GM18498 (cell line): ENCODE measurements at regions not wholly inside any gene's neighbourhood (a gene's known extent, or its start where the extent isn't known, plus 50 kb on each side); places are given as distances from the start of the nearest gene placed in this dataset.

Experiments
- ATAC-seq: cut with Tn5 transposase; IDR thresholded peaks from one replicate; pipeline ENCODE4 v1.9.1; 2021; ENCODE audit warnings: mild to moderate bottlenecking, moderate library complexity; ENCODE audit not compliant: unreplicated experiment

DNA sequence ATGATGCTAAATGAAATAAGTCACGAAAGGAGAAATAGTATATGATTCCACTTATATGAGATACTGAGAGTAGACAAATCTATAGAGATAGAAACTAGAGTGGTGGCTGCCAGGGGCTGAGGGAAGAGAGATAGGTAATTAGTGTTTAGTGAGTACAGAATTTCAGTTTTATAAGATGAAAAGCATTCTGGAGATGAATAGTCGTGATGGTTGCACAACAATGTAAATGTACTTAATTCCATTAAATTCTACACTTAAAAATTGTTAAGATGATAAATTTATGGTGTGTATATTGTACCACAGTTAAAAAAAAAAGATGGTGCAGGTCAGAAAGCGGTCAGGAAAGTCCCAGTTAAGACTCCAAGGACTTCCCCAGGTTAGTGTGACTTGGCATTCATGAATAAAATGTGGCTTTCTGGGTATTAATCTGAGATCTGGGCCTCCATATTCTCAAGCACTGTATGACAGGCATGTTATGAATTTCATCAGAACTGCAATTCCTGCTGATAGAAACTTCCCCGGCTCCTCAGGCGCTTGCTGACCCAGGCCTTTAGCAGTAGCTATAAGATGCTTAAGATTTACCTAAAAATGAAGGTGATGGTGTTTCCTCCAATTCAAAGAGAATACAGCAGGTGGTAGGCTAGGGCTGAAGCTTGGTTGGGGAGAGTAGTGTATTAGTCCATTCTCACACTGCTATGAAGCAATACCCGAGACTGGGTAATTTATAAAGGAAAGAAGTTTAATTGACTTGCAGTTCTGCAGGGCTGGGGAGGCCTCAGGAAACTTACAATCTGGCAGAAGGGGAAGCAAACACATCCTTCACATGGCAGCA is 115.3 kb upstream of the SOX9 start:
- peak; percentile 73 for ATAC-seq

DNA sequence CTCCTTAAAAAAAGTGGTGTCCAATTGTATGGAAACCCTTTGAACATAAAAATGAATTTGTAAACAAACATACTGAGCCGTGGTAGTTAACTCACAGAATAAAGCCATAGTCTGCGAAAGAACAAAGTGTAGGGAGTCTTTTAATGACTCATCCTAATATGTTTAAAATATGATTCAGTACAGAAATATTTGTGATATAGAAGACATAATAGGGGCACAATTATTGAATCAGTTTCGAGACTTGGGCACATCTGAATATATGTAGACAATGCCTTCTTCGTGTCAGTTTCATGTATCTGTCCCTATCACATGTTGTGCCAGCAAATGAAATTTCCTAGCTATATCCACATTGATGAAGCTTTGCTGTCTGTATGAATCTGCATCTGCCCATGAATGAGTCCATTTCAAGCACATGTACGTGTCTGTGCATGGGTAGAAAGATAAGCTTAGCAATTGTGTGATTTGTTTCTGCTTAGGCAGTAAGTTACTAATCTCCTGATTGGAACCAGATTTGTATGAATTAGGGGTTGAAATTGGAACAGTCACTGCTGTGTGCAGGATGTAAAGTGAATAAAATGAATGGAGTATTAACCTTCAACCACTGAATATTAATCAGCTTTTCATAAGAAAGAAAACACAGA is 112.5 kb upstream of the SOX9 start:
- no peak for ATAC-seq

DNA sequence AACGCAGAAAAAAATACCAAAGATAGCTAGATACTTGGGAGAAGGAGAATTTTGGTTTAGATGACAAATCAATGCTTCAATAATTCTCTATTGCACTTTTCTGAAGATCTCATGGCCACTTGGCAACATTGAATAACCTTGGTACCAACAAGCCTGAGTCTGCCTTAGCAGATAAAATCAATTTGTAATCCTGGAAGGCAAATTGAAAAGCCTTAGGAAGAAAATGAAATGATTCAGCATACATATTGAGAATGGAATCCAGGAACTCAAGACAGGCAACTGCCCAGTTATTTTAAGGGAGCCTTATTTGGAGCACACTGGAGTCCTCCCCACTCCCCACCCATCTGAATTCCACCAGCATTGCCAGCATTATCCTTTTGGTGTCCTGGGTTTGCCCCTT is 109.3 kb upstream of the SOX9 start:
- no peak for ATAC-seq

DNA sequence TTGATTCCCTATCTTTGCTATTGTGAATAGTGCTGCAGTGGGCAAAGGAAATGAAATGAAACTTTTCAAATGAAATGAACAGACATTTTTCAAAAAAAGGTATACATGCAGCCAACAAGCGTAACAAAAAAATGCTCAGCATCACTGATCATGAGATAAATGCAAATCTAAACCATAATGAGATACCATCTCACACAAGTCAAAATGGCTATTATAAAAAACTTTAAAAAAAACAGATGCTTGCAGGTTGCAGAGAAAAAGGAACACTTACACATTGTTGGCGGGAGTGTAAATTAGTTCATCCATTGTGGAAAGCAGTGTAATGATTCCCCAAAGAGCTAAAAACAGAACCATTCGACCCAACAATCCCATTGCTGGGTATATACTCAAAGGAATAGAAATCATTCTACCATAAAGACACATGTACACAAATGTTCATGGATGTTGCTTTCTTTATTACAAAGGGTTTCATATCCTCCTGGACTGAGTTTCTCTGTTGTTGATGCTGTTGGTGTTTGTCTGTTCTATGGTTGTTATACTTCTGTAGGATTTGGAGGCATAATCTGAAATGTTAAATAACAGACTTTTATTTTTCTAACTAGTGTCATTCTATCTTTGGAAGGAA is 99.3 kb upstream of the SOX9 start:
- peak; percentile 59 for ATAC-seq

DNA sequence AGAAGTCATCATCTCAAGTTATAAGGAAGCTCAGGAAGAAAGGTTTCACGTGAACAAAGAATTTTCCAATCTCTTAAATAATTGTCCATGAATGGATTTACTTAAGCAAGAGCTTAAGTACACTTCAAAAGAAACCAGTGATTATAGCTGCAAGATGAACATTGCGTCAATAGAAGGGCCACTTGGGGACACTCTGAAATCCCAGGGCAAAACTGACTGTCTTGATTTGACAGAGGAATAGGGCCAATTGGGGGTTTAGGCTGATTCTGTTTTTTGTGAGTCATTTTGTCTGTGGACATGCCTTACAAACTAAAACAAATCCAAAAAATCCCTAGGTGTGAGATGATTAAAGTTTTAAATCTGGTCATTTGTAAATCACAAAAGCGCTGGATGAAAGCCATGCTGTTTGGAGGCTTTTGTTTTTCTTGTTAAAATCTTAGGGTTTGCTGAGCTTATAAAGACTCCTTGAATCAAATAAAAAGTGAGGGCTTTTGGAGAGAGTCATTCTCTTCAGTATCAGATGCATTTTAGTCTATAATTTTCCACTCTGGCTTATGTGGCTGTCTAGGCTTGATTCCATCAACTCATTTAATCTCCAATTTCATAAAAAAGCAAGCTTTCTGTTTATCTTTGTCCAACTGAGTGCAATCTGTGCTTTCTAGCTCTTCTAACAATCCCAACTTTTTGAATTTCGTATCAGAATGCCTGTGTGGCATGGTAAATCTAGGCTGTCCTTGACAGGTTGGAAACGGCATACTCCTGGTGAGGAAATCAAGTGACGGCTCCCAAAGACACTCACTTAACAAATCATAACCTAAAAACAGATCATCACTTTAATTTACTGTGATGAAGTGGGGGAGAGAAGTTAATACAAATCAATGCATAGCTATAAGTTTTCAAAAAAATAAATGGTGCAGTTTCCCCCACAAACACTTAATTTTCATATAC is 98.2 kb upstream of the SOX9 start:
- ATAC-seq = no peak

DNA sequence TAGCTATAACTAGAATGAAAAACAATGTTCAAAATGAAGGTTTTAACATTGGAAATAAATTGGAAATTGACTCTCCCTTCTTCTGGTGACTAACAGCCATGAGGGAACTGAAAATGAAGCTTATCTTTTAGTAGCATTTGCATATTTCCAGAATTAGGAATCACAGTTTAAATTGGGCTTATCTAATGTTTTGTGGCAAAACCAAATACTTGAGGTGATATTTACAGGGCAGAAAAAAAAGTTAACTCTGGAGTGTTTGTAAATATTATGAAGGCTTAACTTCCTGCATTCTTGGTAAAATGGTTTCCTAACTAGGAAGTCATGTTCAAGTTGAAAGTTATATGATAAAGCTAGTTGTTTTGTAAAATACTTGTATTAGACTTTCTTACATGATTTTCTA is 96.4 kb upstream of the SOX9 start:
- ATAC-seq = no peak

DNA sequence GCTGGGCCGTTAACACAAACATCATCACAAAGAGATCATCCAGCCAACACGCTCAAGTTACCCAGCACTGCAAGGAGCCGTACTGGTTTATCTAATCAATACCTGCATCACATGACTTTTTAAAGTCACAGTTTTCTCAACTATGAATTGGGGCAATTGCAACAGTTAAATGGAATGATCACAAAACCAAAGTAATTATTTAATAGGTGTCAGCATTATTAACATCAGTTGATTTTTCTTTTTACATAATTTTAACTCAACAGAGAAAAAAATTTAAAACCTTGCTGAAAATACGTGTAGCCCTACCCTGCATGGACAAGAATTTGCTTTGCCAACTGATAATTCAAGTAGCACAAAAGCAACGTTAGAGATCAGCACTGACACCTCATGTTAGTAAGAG is 95.7 kb upstream of the SOX9 start:
- no peak for ATAC-seq

DNA sequence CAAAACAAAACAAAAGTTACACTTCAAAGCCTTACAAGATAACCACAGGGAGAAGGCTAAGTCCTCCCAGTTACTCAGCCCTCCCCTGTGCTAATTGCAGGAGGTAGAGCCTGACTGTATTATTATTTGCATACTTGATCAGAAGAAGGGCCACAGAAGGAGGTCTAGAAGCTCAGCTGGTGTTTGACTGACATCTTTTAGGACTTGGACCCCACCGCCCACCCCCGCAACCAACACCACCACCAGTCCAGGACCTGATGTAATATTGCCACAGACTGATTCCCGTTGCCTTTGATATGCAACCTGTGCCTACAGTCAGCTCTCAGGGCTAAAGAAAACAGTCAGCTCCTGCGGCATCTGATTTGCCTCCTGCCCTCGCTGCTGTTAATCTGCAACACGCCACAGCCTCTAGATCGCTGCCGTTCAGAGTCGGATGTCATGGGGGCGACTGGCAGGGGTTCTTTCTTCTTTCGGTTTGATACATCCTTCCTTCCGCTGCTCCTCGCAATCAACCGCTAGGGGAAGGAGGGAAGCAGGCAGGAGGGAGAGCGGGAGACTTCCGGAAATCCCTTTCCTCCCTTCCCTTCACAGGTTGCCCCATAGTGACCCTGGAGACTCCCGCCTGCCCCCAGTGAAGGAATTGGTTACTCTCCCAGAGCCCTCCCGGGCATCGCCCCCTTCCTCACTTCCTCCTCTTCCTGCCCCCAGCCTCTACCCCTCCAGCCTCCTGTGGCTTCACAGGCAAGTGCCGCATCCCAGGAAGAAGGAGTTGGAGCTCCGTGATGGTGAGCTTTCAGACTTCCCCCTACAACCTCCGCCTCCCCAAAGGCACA is 90.5 kb upstream of the SOX9 start:
- ATAC-seq = peak; percentile 85

DNA sequence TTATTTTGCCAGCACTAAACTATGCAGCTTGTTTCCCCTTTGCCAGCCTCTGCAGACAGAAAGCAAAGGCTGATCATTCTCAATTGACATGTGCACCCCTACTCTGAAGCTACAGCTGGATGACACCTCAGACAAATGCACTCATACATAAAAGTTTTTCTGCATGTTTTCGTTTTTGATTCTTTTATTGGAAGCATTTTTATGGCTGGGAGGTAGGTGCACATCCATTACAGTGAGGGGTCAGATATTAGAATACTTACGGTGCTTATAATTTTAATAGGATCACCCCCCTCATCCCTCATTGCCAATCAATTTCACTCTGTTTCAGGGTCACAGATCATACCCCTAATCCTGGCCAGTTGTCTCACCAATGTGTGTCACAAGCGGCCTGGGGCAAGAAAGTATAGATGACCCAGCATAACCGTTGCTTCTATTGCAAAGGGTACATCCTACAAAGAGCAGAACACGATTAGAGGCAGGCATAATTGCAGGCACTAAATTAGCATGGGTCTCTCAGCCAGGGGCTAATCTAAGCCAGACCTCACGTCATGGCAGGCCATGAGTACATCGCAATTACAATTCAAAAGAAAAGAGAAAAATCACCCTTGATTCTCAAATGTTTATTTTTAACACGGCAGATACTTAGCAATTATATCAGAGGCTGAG is 89.5 kb upstream of the SOX9 start:
- no peak for ATAC-seq

DNA sequence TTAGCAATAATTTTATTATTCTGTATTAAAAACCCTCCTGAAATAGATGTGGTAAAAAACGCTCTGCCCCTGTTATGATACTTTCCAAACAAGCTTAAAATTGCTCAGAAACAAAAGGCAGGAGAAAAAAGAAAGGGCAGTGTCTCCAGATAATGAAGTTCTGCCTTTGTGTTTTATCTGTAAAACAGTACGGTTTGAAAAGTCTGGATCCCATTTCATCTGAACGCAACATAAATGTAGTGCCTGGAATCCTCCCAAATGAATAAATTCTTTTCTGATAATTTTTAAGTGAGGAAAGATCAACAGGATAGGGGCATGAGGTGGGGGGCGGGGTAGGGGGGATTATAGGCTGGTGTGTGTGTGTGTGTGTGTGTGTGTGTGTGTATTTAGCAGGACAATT is 87.5 kb upstream of the SOX9 start:
- no peak for ATAC-seq

DNA sequence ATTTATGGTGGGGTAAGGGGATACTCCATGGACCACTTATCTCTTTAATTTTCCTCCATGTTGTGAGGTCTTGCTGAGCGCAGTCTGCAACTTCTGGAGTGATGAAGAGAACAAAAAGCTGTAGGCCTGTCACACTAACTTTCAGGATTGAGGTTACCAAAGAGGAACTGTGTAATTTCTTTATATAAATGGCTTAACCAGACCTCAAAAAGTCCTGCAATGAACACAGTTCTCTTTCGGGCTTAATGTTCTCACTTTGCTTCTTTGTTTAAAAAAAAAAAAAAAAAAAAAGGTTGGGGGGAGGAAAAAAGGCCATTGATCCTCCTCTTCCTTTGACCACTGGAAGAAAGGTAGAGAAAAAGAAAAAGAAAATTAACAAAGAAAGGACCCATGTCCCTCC is 86.8 kb upstream of the SOX9 start:
- ATAC-seq = peak; percentile 48

DNA sequence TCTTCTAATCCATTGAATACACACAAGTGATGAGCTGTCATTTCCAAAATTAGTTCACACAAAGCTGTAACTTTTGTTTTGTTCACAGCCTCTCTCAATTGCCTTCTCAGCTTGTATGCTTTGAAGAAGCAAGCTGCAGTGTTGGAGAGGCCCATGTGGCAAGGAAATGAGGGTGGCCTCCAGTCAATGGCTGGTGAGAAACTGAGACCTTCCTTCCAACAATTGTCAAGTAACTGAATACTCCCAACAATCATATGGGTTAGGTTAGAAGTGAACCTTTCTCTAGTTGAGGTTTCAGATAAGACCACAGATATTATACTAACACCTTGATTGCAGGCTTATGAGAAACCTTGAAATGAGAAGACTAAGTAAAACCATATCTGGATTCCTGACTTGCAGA is 82.4 kb upstream of the SOX9 start:
- no peak for ATAC-seq

DNA sequence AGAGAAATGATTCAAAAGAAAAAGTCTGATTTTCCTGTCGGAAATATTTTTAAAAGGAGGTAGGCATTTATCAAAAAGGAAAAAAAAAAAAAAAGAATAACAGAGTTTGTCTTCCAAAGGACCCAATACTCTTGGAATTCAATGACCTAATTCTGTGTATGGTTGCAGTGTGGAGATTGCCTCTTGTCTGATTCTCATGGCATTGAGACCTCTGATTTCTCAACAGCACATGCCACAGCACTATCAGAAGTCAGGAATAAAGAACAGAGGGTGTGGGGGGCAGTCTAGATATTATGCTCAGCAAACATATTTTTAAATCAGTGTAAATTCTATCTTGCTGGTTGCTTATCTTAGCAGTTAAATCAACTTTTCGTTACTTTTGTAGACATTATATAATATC is 81.3 kb upstream of the SOX9 start:
- no peak for ATAC-seq

DNA sequence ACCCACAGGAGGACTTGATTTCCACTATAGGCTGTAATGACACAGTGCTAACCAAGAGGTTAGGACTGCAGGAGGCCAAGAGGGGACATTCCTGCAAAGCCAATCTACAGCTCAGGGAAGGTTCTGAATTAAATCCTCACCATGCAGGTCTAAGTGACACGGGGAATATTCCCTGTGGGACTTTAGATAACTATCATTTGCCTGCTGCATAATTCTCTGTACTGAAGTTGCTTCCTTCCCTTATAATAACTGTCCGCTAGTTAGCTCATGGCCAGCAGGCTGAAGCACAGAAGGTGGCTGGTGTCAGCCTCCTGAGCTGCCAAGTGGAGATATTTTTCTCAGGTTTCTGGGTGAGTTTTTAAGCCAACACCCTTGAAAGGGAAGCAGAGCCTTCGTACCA is 74.6 kb upstream of the SOX9 start:
- no peak for ATAC-seq

DNA sequence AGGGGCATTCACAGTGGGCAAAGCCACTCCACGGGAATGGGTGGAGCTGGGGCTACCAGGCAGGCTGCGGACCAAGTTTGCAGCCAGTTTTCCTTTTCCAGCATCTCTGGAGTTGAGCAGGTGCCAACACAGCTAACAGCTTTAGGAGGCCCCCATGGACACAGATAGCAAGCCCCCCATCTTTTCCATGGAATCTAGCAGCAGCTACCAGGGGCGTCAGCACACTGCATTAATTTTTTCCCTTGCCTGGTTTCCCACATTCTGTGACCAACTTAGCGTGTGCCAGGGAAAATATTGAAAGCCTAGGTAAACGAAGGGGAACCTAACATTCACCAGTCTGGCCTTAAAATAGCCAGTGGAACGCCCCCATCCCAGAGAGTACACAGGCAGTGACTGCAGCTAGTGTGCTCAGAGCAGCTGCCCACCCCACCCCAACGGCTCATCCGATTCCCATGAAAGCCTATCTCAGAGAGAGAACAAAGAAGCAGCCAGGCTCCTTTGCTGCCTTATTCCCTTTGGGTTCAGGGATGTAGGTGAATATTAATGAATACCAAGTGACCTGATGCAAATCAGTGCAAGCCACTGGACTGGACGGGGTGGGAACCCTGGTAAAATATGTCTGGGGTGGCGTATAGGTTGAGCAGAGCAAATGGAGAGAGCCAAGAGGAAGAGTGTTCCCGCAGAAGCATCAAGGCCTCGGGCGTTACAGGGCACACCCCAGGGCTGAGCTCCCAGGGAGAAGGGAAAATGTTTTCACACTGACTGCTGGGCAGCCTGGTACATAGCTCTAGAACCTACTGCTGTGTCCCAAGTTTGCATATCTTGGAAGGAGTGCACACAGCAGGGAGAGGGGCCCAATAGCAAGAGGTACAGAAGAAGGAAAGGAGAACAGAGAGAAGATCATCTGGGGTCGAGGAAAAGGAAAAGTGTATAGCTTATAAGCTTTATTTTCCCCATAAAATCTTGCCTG is 73.9 kb upstream of the SOX9 start:
- no peak for ATAC-seq

DNA sequence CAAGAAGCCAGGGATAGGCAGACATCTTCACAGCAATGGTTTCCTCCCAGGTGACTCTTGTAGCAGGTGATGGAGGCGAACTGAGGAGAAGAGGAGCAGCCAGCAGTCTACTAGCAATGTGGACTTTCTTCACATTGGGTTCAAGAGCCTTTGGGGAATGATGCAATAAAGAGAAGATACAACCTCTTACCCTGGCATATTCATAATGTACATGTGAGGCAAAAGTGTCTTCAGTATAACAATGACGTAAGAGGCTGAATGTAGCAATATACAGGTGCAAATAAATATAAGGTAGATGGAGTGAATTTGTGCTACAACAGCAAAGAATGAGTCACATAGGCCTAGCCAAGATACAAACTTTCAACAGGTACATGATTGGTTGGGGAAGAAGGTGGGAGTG is 70.9 kb upstream of the SOX9 start:
- ATAC-seq = no peak

DNA sequence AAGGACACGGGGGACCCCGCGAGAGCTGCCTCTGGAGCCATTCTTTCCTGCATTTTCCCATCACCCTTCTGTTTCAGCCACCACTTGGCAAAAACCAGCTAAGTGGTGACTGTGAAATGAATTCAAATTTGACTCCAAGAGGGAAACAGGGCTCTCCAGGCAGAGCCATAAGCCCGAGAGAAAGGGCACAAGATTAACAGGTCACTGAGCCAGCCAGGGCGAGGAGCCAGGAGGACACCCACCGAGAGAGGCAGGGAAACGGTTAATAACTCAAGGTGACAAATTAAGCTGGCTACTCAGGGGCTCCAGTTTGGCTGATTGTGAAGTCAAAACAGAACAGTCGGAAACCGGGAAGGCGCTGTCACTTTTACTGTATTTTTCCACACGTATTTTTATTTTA is 67.8 kb upstream of the SOX9 start:
- no peak for ATAC-seq

DNA sequence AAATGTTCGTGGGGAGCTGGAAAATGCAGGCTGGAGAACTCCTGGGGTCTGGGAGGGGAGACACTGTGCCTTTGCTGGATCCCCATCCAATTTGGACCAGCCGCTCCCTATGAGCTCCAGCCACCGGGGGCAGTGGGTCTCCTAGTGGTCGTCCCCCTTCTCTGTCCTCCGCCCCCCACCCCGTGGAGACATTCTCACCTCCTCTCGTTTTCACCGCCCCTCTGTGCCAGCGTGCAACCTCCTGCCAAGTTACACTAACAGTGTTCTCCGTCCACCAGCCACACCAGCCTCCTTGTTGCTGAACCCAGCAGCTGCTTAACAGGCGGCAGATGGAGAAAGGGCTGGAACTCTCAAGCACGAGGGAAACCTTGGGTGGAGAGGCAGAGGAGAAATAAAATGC is 67.4 kb upstream of the SOX9 start:
- no peak for ATAC-seq

DNA sequence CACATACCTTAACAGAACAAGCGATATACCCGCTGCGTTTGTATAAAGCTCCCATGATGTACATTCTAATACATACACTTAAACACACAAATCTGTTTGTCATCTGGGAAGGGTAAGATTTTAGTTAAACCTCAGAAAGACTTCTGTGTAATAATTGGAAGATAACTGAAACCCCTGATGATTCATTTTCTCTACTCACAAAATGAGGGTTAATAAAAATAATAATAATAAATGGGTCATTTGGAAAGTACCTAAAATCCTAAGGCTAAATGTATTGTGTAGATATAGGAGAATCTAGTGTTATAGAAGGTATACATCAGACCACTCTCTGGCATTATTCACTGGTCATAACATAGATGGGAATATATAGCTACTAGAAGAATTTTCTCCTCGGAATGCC is 64.7 kb upstream of the SOX9 start:
- no peak for ATAC-seq
